IPS DF 6.9 (cell line): ENCODE measurements at regions not wholly inside any gene's neighbourhood (a gene's known extent, or its start where the extent isn't known, plus 50 kb on each side); places are given as distances from the start of the nearest gene placed in this dataset.

Source experiments
- DNase-seq: peaks from one replicate; pipeline ENCODE4 v3.0.0-alpha.2; 2013; ENCODE audit warnings: low read depth, low spot score
- H3K27ac ChIP-seq: one replicate; pipeline ENCODE4 v1.5.1; 2013; ENCODE audit warnings: low read length, control low read depth
- H3K27me3 ChIP-seq: 2 replicates; pipeline ENCODE4 v1.6.1; 2013; ENCODE audit warnings: mild to moderate bottlenecking, low read length; ENCODE audit not compliant: control insufficient read depth, insufficient read depth
- H3K36me3 ChIP-seq: 2 replicates; pipeline ENCODE4 v1.6.1; 2013; ENCODE audit warnings: low read length; ENCODE audit not compliant: control insufficient read depth, insufficient read depth
- H3K4me1 ChIP-seq: 2 replicates; pipeline ENCODE4 v1.6.1; 2013; ENCODE audit warnings: low read length; ENCODE audit not compliant: control insufficient read depth, insufficient read depth
- H3K4me3 ChIP-seq: 2 replicates; pipeline ENCODE4 v1.5.1; 2013; ENCODE audit warnings: mild to moderate bottlenecking, low read length
- H3K9me3 ChIP-seq: 2 replicates; pipeline ENCODE4 v1.6.1; 2013; ENCODE audit warnings: low read length, inconsistent platforms; ENCODE audit not compliant: control insufficient read depth, insufficient read depth
- WGBS: extraction: QIAGEN DNeasy Blood & Tissue Kit; methylation state at CpG from one replicate; pipeline ENCODE4 v1.1.7; 2013; ENCODE audit warnings: mixed read lengths, missing lambda C conversion rate; ENCODE audit not compliant: insufficient read length, insufficient coverage; 5-methylcytosine and 5-hydroxymethylcytosine counted together

GRCh38 chr4:95674521-95674981 lies 125.8 kb upstream of the UNC5C start:
- Histone ChIP-seq H3K9me3 (no peaks in the 10 kb centered on the region), H3K4me1 (no peaks in the 10 kb centered on the region), H3K4me3 (no peak overlapping the region), H3K36me3 (no peaks in the 10 kb centered on the region), H3K27me3 (no peaks in the 10 kb centered on the region), H3K27ac (no peak overlapping the region)
- WGBS: no CpG with 5 or more reads among the region's 2 CpGs
- no peak for DNase-seq

- no CpG with 5 or more reads among the region's 1 CpG for WGBS
- H3K27ac ChIP-seq: no peak overlapping the region
- no peak for DNase-seq
- H3K27me3 ChIP-seq: no peaks in the 10 kb centered on the region
- no peaks in the 10 kb centered on the region for H3K36me3 ChIP-seq
- H3K9me3 ChIP-seq: no peaks in the 10 kb centered on the region
- H3K4me1 ChIP-seq: no peaks in the 10 kb centered on the region
- H3K4me3 ChIP-seq: no peak overlapping the region
These were observed 124.0 kb upstream of the UNC5C start for GRCh38 chr4:95672811-95673210.

DNA sequence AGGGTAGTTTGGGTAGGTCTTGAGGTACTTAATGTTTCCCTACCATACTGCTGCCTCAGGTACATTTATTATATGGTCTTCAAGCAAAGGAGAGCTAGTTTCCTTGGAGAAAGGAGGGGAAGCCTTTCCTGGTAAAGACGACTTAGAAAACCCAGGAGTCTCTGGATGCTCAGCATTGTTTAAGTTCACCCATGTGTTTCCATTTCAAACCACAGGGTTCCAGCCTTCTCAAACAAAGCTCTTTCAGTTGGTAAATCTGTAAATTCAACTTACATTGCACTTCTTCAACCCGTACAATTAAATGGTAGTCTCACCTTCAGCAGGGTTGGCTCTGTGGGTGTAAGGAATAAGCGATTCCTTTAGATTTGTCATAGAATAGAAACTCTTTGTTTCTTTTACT lies 111.9 kb upstream of the UNC5C start:
- H3K4me1 ChIP-seq: no peaks in the 10 kb centered on the region
- H3K9me3 ChIP-seq: no peaks in the 10 kb centered on the region
- no peaks in the 10 kb centered on the region for H3K36me3 ChIP-seq
- H3K4me3 ChIP-seq: no peak overlapping the region
- no peaks in the 10 kb centered on the region for H3K27me3 ChIP-seq
- WGBS: no CpG with 5 or more reads among the region's 3 CpGs
- DNase-seq: no peak
- no peak overlapping the region for H3K27ac ChIP-seq

DNA sequence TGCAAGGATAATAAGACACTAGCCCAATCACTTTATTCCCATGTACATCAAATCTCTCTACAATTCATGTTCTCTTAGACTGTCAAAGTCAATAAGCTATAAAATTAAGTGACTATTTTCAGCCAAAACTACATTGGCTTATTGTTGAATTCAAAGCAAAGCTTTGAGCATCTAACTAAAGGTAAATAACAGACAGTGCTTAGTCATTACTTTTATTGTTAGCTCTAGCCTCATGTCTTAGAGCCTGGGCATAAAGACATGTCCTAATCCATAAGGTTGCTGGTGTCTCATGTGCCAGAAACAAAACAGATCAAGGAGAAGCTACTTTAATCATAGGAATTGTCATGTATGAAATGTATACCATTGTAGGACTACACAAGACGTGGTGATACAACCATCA lies 103.1 kb upstream of the UNC5C start:
- DNase-seq: no peak
- H3K4me3 ChIP-seq: no peak overlapping the region
- no peaks in the 10 kb centered on the region for H3K9me3 ChIP-seq
- H3K36me3 ChIP-seq: no peaks in the 10 kb centered on the region
- H3K4me1 ChIP-seq: no peaks in the 10 kb centered on the region
- no peak overlapping the region for H3K27ac ChIP-seq
- WGBS: no CpG with 5 or more reads among the region's 1 CpG
- no peaks in the 10 kb centered on the region for H3K27me3 ChIP-seq

GRCh38 chr4:95644417-95644816 lies 95.6 kb upstream of the UNC5C start:
- Histone ChIP-seq H3K9me3 (no peaks in the 10 kb centered on the region), H3K27me3 (no peaks in the 10 kb centered on the region), H3K27ac (no peak overlapping the region), H3K4me1 (no peaks in the 10 kb centered on the region), H3K4me3 (no peak overlapping the region), H3K36me3 (no peaks in the 10 kb centered on the region)
- DNase-seq: no peak

DNA sequence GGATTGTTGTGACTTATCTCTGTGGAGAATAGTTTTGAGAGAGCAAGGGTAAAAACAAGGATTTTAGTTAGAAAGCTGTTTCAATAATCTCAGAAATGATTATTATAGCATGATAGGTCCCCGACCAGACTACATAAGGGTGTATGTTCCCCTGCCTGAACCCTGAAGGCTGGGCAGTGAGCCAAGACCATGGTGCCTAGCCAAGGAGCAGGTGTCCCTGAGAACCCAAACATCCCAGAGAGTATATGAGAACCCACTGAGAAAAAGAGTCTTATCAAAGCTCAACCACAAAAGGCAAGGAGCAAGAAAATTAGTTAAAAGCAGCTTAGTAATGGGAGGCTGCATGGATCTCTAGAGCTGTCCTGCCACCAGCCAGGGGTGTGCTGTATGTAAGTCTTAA lies 94.9 kb upstream of the UNC5C start:
- DNase-seq: no peak
- Histone ChIP-seq H3K9me3 (no peaks in the 10 kb centered on the region), H3K27ac (no peak overlapping the region), H3K4me1 (no peaks in the 10 kb centered on the region), H3K36me3 (no peaks in the 10 kb centered on the region), H3K4me3 (no peak overlapping the region), H3K27me3 (no peaks in the 10 kb centered on the region)
- no CpG with 5 or more reads among the region's 1 CpG for WGBS

DNA sequence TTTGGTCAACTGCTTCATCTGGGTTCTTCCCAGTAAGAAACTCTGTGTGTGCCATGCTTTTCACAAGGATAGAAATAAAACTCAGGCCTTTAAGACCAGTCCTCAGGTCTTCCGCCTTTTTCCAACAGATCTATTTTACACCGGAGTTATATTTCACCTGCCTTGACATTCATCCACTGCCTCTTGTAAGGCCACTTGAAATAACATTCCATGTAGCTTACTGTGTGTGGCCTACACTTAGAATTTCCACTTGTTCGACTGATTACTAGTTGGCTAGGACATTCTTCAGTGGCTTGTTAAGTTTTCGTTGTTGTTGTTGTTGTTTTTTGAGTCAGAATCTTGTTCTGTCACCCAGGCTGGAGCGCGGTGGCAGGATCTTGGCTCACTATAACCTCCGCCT lies 92.8 kb upstream of the UNC5C start:
- no peaks in the 10 kb centered on the region for H3K9me3 ChIP-seq
- no peak overlapping the region for H3K27ac ChIP-seq
- no peaks in the 10 kb centered on the region for H3K4me1 ChIP-seq
- H3K27me3 ChIP-seq: no peaks in the 10 kb centered on the region
- no peaks in the 10 kb centered on the region for H3K36me3 ChIP-seq
- DNase-seq: no peak
- WGBS: no CpG with 5 or more reads among the region's 7 CpGs
- H3K4me3 ChIP-seq: no peak overlapping the region

DNA sequence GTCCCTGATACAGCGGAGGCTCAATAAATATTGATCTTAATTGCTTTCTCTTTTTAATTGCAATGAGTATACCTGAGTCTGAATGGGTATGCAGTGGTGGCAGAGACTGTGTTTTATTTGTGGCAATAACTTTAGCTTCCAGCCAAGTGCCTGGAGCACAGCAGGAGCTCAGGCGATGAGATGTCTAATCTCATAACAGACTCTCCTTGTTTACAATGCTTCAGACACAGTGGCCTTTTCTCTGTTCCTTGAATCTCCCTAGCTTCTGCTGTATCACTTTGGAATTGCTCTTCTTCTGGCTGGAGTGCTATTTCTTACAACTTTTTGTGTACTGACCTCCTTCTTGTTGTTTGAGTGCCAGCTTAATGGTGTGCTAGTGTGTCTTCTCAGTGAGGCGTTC lies 91.5 kb upstream of the UNC5C start:
- Histone ChIP-seq H3K27me3 (no peaks in the 10 kb centered on the region), H3K4me1 (no peaks in the 10 kb centered on the region), H3K9me3 (no peaks in the 10 kb centered on the region), H3K4me3 (no peak overlapping the region), H3K36me3 (no peaks in the 10 kb centered on the region), H3K27ac (no peak overlapping the region)
- WGBS: no CpG with 5 or more reads among the region's 3 CpGs
- DNase-seq: no peak

DNA sequence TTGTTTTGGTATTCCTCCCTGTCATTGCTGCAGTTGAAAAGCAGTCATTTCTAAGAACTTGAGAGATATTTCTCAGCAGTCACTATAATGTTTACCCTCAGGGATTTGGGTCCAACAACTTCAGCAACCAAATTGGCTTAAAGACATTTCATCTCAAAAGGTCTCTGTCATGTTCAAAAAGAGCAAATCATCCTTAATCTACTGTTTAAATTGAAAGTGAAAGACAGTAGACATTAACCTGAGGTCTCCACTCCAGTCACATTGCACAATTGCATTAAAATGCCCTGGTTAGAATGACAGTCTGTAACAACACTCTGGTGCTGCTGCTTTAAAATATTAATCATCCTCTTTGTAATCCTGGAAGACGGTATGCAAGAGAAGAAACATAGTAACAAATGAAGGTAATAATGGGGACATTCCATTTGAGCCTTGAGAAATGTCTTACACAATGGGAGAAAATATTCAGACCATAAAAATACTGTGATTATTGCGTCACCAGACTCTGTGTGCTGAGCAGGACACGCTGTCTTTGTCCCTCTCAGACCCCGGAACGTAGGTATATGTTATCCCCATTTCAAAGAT lies 90.2 kb upstream of the UNC5C start:
- no peaks in the 10 kb centered on the region for H3K36me3 ChIP-seq
- no CpG with 5 or more reads among the region's 5 CpGs for WGBS
- no peaks in the 10 kb centered on the region for H3K9me3 ChIP-seq
- DNase-seq: no peak
- no peak overlapping the region for H3K4me3 ChIP-seq
- no peaks in the 10 kb centered on the region for H3K27me3 ChIP-seq
- no peaks in the 10 kb centered on the region for H3K4me1 ChIP-seq
- H3K27ac ChIP-seq: no peak overlapping the region

GRCh38 chr4:95637043-95637600 lies 88.3 kb upstream of the UNC5C start:
- Histone ChIP-seq H3K4me3 (no peak overlapping the region), H3K27me3 (no peaks in the 10 kb centered on the region), H3K36me3 (no peaks in the 10 kb centered on the region), H3K27ac (no peak overlapping the region), H3K9me3 (no peaks in the 10 kb centered on the region), H3K4me1 (no peaks in the 10 kb centered on the region)
- DNase-seq: no peak
- WGBS: no CpG with 5 or more reads among the region's 3 CpGs

DNA sequence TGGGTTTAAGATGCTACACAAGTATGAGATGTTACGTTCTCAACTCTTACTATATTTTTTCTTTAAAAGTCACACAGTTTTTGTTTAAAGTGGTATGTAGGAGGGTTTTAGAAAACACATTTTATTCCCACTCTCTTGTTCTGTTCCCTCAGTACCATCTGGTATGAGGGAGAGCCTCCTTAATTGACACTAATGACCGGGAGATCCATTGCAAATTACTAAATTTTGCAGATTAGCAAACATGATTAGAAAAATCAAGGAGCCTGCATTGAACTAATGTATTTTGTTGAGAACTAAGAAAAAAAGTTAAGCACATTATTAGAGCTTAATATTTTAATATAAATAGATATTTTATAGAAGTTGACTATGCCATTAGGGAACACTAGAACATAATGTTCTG lies 87.3 kb upstream of the UNC5C start:
- no CpG with 5 or more reads among the region's 2 CpGs for WGBS

More for the DNA sequence above, 87.3 kb upstream of the UNC5C start:
- no peaks in the 10 kb centered on the region for H3K36me3 ChIP-seq
- no peak overlapping the region for H3K4me3 ChIP-seq
- H3K27ac ChIP-seq: no peak overlapping the region
- DNase-seq: no peak
- no peaks in the 10 kb centered on the region for H3K4me1 ChIP-seq
- H3K27me3 ChIP-seq: no peaks in the 10 kb centered on the region
- no peaks in the 10 kb centered on the region for H3K9me3 ChIP-seq
